NCI-H345 (cell line): ENCODE measurements at regions not wholly inside any gene's neighbourhood (a gene's known extent, or its start where the extent isn't known, plus 50 kb on each side); places are given as distances from the start of the nearest gene placed in this dataset.

Experiments
- DNase-seq: peaks from one replicate; lab custom pipeline; 2025; lab: John Stamatoyannopoulos, UW

DNA sequence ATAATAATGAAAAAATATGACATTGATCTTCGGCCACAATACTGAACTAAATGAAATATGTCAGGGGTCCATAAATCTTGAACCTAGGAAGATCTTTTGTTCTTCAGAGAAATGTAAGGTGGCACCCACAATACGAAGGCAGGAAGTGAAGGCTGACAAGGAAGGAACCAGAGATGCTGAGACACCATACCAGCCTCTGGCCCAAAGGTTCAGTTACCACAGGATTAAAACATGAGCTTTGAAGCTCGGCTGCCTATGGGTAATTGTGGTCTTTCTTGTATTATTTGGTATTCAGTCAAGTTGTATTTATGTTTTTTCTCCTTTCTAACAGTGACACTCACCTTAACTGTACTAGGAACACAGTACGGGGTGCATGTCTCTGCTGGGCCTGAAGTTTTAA, 448.8 kb upstream of the SETBP1 start:
- DNase-seq = no peak

DNA sequence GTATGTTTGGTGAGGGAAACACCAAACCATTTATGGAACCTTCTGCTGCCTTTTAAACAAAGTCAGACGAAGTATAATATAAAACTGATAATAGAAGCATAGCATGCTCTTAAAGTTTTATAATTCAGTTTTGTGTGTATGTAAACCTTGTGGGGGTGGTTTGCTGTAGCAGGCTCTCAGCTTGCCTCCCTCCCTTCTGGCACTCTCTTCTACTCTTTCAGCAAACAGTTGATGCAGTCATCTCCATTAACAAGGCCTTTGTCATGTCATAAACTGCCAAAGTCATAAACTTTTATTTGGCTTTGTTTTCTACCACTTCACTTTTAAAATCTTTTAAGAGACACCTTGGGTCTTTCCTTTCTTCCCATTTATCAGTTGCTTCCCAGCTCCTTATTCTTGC, 448.2 kb upstream of the SETBP1 start:
- no peak for DNase-seq

DNA sequence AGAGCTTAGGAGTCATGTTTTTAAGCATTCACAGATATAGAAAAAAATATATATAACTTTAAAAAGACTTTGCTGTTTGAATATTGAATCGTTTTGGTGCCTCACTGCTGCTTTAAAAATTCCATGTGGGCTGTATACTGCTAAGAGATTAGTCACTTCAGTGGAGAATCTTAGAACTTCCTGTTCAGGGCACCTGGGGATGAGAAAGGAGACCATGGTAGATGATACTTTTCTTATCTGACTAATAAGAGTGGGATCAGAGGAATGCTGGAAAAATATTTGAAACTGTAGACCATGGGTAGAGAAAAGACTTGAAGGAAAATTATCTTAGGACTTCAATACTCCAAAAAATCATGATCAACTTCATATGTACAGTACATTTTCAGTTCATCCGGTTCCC, 442.2 kb upstream of the SETBP1 start:
- no peak for DNase-seq

DNA sequence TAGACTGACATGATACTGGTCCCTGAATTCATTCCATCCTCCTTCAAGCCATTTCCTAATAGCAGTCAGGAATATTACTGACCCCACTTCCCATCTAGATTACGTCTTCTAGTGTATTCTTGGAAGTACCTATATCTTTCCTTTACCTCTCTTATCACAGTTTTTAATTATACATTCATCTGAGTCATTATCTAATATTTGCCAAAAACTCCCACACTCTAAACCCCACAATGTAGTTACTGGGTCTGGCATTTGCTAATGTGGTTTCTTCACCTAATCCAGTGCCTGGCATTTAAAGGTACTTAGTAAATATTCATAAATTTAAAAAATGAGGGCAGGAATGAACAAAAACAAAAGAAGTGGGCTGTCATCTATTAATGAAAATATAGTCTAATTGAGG, 441.8 kb upstream of the SETBP1 start:
- DNase-seq = no peak

DNA sequence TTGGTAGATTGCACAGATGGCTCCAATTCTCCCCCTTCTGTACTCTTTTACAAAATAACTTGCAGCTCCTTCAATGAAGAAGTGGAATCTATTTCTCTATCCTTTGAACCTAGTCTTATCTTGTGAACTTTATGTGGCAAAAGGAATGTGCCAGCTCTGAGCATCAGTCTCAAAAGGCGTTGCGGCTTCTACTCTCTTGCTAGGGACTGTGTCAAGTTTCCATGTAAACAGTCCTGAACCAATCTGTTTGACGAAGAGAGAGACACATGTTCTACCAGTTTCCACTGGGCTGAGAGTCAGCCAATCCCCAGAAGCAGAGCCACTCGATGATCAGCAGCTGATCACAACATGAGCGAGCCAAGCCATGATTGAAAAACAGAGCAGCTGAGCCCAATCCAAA, 439.7 kb upstream of the SETBP1 start:
- DNase-seq = no peak

DNA sequence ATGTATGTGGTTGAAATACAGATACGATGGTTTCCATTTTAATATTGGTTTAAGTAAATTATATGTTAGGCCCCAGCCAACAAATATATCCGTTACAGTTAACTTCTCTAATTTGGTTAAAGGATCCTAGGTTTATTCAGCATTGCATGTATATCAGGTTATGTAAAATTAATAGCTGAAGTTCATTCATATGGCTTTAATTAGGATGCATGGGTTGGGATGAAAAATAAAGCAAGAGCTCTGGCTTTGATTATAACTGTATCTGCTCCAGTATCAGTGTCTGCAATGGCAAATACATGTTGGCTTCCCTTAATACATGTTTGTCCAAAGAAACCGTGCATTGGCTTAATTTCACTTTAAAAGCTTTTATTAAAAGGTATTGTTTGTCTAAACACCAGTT, 435.7 kb upstream of the SETBP1 start:
- DNase-seq = no peak

DNA sequence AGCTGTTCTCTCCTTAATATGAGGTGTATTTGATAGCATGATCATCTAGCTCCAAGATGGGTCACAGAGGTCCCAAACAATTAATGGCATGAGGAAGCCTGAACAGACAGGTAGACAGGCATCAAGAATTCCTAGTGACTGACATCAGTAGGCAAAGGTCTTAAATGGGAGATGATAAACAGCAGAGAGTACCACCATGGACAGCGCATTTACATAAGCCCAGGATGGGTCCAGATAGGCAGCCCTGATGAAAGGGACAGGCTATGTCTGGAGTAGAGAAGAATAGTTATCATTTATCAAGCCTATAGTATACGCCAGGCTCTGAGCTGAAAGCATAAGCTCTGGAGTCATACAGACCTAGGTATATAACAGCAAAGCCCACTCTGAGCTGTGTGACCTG, 434.7 kb upstream of the SETBP1 start:
- DNase-seq = no peak

DNA sequence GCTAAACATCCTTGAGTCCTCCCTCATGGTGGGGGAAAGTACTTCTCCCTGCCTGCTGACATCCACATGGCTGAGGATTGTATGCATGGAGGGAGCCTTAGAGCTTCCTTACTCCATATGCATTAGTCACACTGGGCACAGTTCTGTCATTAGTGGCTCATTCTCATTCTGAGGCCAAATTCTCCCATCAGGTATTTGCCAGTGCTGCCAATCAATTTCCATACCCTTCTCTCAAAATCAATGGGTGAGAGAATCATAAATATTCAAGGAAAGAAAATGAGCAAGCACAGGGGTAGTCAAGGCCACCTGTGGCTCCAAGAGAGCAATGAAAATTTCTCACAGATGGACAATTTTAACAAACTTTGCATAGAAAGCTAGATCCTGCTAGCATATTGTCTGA, 422.6 kb upstream of the SETBP1 start:
- DNase-seq = no peak

DNA sequence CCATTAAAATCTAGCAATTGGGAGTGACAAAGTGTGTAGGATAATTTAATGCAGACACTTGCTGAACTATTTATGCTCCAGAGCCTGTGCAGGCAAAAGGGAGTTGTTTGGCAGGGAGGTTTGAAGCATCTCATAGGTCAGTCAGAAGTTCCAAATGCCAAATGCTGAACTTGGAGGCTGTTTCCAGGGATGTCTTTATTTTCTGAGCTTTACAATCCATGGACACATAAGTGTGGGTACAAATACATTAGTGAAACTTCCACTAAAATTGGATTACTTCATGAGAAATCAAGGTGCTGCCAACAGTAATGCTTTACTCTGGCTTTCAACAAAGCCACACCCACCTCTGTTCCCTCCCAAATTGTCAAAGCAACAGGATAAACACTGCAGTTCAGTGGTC, 422.1 kb upstream of the SETBP1 start:
- no peak for DNase-seq

DNA sequence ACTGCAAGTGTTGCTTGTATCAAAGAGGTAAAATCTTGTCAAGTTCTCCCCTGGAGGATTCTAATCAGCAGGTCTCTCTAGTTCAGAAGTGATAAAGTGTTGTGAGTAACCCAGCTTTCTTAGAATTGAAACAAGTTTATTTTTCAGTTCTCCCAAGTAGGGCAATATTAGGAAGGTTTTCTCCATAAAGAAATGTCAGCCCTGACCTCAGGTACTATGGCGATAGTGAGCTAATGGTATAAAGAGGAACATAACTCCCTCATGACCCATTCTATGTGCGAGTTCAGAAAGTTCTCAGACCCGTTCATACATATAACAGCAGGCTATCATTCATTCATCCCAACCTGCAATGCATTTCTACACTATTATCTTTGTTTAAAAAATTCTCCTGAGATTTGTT, 421.1 kb upstream of the SETBP1 start:
- DNase-seq = no peak

DNA sequence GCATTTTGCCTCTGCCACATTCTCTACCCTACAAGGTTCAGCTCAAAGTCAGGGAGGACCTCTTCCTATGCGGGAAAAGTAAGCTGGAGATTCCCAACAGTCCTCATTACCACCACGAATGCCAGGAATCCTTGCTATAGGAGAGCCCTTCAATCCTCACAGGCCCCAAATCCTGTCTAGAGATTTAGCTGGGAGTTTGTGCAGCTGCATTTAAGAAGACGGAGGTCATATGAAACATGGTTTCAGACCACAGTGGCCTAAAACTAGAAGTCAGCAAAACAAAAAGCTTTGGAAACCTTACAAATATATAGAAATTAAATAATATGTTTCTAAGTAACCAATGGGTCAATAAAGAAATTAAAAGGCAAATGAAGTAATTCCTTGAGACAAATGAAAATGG, 415.3 kb upstream of the SETBP1 start:
- no peak for DNase-seq

DNA sequence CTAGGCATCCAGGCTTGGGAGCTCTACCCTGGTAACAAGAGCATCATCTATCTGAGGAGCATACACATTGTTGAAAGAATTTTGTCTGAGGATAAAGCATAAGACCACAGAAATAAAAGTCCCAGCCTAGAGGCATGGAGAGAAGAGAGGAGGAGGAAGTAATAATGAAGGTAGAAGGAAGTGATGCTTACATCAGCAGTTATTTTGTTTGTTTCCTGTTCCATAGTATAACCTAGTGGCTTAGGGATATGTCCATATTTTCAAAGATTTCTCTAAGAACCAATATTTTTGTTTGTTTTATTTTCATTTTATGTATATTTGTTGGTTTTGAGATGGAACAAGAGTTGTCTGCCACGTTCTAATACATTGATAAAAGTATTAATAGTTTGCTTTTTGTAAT, 407.4 kb upstream of the SETBP1 start:
- no peak for DNase-seq

DNA sequence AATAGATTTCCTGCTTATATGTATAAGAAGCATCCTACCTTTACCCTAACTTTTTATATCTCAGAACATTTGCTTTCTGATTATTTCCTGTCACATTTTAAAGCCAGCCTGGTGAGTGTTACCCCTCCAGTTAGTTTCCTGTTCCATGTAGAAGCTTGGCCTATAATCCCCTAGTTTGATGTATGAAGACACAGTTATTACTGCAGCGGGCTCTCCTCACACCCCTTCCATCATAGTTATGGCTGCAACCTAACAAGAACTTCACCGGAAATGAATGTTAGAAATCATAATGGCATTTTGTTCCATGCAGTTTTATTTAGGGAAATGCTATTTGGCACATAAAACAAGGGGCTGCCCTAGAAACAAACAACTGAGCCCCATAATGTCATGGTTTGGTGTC, 400.2 kb upstream of the SETBP1 start:
- DNase-seq = no peak

DNA sequence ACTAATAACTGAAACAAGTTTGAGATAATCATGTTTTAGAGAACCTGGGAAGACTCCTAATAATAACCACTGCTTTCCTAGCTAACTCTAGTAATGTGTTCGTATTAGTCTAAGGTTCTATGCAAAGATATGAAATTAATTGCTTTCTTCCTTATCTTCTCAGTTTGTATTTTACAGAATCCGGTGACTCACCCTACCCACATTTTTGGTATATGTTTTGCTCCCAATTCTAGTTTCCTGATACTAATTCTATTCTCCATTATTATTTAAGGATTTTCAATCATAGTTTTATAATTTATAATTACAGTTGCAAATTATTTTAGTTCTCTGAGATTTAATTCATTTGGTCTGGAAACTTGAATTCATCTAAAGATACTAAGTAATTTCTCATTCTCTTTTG, 394.6 kb upstream of the SETBP1 start:
- no peak for DNase-seq

DNA sequence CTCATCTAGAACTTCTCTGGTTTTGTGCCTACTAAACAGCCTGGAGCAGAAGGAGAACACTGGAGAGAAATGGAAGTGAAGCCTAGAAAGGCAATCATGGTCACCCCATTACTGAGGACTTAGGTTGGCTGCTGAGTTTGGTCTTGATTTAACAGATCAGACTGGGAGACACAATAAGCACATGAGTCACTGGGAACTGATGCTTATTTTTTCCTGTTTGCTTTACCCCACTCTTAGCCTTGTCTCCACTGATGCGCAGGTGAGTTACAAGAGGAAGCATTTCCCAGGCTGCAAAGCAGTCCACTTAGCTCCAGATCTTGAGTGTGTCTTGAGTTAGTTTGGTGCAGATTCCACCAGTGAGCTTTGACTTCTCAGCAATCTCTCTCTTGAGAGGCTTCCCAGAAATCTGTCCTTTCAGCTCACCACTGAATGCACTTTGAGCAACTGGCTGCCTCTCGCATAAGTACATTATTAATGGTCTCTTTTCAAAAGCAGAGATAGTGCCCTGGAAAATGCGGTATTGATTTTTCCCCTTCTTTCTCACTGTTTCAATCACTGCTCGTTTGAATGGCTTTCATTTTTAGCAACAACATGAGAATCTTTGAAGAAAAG, 390.2 kb upstream of the SETBP1 start:
- no peak for DNase-seq

DNA sequence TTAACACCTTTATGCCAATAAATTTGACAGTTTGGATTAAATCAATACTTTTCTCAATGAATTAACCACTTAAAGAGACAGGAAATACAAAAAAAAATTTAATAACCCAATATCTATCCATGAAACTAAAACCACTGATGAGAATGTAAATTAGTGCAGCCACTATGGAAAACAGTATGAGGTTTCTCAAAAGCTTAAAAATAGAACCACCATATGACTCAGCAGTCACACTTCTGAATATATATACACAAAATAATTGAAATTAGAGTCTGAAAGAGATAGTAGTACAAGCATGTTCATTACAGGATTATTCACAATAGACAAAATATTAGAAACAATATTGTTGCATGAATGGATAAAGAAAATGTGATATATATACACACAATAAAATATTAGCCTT, 382.1 kb upstream of the SETBP1 start:
- DNase-seq = no peak

DNA sequence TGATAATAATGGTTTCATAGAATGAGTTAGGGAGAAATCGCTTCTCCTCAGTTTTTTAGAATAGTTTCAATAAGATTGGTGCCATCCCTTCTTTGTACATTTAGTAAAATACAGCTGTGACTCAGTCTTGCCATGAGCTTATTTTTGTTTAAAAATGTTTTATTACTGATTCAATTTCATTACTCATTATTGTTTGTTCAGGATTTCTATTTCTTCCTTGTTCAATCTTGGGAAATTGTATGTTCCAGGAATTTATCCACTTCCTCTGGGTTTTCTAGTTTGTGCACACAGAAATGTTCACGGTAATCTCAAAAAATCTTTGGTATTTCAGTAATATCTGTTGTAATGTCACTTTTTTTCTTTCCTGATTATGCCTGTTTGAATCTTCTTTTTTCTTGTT, 371.5 kb upstream of the SETBP1 start:
- no peak for DNase-seq

DNA sequence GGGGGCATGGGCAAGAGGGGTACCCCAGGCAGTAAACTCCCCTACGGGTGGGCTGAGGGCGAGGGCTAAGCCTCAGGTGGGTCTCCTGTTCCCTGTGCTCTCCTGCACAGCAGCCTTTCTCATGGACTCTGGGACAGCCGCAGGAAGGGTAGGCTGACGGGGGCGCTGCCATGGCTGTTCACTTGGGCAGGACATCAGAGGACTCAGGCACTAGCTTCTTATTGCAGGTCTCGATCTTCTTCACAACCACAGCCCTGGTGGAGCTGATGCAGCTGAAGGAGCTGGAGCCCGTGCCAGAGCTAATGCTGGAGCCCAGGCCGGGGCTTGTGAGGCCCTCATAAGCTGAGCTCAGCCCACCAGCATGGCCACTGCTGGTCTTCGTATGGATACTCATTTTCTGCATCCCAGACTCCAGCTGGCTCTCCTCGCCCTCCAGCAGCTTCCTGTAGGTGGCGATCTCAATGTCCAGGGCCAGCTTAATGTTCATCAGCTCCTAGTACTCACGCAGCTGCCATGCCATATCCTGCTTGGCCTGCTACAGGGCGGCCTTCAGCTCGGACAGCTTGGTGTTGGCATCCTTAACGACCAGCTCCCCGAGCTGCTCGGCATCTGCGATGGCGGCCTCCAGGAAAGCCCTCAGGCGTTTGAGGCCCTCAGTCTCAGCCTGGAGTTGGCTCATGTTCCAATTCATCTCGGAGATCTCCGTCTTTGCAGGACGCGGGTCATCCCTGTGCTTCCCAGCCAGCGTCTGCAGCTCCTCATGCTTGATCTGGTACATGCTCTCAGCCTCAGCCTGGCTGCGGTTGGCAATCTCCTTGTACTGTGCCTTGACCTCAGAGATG, 359.8 kb upstream of the SETBP1 start:
- no peak for DNase-seq

DNA sequence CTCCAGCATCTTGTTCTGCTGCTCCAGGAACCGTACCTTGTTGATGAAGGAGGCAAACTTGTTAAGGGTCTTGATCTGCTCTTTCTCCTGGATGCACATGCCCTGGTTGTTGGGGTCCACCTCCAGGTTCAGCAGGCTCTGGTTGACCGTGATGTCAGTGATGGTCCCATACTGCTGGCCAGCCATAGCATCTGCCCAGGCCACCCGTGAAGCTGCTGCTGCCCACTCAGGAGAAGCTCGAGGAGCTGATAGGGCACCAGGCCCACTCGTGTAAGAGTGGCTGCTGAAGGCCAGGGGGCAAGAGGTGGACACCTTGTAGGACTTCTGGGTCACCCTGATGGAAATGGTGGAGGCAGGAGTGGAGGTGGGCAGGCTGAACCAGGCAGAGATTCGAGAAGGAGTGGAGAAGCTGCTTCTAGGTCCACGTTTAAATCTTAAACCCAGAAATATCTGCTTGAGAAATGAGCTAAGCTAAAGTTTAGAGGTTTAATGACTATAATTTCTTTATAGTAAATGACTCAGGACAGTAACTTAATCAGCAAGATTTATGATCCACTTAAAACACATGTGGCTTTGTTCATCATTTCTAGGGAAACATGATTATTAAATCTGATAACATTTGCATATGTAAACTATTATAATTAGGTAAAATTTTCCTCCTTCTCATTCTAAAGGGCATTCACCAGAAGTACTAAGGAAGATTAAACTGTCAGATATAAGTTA, 358.7 kb upstream of the SETBP1 start:
- no peak for DNase-seq

DNA sequence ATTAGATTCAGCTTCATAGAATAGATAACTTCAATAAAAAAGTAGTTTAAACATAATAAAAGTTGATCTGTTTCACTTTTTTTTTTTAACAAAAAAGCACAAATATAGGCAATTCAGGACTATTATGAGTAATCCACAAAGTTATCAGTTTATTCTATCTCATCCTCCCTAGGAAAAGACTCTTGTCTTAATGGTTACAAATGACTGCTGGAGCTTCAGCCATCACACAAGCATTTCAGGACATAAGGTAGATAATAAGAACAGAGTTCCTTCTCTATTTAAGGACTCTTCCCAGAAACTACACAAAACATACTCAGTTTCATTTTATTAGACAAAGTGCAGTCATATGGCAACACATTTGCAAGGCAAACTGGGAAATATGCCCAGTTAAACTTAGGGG, 357.6 kb upstream of the SETBP1 start:
- DNase-seq = no peak

DNA sequence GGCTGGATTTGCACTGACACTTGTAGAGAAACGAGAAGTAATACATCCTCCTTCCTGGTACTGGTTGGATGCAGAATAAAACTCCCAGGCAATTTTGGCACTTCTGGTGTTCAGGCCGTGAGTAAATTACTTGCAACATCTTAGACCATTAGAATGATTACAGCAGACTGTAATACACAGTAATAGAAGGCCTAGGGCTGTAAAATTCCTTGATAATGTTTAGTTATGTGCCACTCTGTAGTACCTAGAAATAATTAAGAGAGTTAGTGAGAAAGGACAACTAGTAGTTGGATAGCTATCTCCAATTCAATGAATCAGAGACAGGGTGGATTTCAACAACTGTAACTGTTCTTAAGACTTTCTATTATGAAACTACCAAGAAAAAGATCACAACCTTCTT, 356.3 kb upstream of the SETBP1 start:
- no peak for DNase-seq

DNA sequence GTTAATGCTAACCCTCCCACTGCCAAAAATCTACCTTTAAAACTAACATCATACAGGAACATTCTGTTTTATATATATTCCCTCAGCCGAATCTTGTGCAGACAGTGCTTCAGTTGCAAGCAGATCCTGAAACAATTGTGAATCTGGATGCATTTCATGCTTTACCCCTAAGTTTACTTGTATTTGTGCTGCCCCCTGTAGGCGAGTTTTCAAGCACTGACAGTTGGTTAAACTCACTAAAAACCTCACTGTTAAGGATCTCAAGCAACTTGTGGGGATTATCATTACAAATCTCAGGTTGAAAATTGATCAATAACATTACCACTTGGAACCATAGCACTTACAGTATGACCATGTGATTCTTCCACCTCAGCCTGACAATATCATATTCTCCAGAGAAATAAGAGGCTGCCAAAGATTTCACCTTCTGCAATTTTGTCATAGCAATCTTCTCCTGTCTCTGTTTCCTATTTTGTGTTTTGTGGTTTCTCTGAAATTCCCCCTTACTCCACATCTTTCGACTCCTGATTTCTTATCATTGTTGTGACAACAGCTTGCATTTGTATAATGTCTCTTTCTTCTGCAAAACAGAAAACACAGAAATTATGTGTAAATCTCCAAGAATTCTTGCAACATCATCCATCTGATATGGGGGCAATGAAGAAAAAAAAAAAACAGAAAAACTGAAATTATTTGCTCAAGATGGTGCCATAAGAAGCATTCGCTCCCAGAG, 354.6 kb upstream of the SETBP1 start:
- peak; percentile 25 for DNase-seq
